GM12874 (cell line): ENCODE measurements at regions not wholly inside any gene's neighbourhood (a gene's known extent, or its start where the extent isn't known, plus 50 kb on each side); places are given as distances from the start of the nearest gene placed in this dataset.

Experiments
- CTCF ChIP-seq: IDR thresholded peaks from 2 replicates; pipeline ENCODE4 v1.5.1; 2011; ENCODE audit warnings: low read depth, mild to moderate bottlenecking, control low read depth, low read length, moderate library complexity; ENCODE audit not compliant: insufficient read depth

- no peak for TF ChIP-seq CTCF
Observed at GRCh38 chr2:64289251-64289650, 145.0 kb upstream of the PELI1 start.

GRCh38 chr2:64289737-64290136 is 145.5 kb upstream of the PELI1 start:
- TF ChIP-seq CTCF = no peak

DNA sequence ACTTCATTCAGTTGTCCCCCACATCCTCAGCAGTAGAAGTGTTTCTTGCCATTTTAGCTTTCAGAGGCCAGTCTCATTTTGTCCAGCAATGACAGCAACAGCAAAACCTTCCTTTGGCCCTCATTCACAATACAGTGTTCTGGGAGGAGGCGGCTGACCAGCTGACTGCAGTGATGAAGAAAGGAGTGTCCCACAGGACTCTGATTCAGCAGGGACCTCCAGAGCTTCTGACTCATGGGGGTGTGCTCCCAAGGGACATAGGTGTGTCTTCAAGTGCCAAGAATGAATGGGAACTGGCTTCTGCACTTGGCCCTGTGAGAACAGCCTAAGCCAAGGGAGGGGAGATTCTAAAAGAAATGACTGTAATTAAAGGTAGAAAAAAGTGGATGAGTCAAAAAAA is 147.0 kb upstream of the PELI1 start:
- TF ChIP-seq CTCF = no peak

- no peak for TF ChIP-seq CTCF
Observed at GRCh38 chr2:64295326-64296139, 151.3 kb upstream of the PELI1 start.

DNA sequence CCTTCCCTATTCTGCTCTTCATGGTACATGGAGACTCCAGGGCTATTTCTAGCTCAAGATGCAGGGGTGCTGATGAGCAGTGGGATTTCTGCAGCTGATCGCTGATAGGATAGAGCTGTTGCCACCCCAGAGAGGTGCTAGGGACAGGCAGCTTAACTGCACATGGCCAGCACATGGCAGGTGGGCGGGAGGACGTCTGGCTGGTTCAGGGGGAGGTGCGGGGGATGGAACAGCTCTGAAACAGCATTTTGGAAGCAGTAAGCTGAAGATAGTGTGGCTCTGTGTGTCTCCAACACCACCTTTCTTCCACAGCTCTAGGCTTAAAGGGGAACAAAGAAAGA is 151.9 kb upstream of the PELI1 start:
- no peak for TF ChIP-seq CTCF

- TF ChIP-seq CTCF = no peak
Observed at GRCh38 chr2:64296695-64297346, 152.6 kb upstream of the PELI1 start.

GRCh38 chr2:64298161-64298560 is 153.9 kb upstream of the PELI1 start:
- no peak for TF ChIP-seq CTCF
